ENCODE measurements at regions not wholly inside any gene's neighbourhood (a gene's known extent, or its start where the extent isn't known, plus 50 kb on each side); places are given as distances from the start of the nearest gene placed in this dataset.

GRCh38 chr11:27187075-27187847, 146.6 kb downstream of the BBOX1 start:
- TF ChIP-seq, protein P1, sequence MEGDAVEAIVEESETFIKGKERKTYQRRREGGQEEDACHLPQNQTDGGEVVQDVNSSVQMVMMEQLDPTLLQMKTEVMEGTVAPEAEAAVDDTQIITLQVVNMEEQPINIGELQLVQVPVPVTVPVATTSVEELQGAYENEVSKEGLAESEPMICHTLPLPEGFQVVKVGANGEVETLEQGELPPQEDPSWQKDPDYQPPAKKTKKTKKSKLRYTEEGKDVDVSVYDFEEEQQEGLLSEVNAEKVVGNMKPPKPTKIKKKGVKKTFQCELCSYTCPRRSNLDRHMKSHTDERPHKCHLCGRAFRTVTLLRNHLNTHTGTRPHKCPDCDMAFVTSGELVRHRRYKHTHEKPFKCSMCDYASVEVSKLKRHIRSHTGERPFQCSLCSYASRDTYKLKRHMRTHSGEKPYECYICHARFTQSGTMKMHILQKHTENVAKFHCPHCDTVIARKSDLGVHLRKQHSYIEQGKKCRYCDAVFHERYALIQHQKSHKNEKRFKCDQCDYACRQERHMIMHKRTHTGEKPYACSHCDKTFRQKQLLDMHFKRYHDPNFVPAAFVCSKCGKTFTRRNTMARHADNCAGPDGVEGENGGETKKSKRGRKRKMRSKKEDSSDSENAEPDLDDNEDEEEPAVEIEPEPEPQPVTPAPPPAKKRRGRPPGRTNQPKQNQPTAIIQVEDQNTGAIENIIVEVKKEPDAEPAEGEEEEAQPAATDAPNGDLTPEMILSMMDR (IDR thresholded peaks at IDR 0.05) = no peak
- no peak for TF ChIP-seq POLR2A (IDR thresholded peaks at IDR 0.05)
